Brain pericyte (primary cell): ENCODE measurements at regions not wholly inside any gene's neighbourhood (a gene's known extent, or its start where the extent isn't known, plus 50 kb on each side); places are given as distances from the start of the nearest gene placed in this dataset.
A peak's percentile ranks its signal among the peaks of the same experiment; 100 is the strongest.
"Not testable (repeated sequence)": the region's sequence is repeated elsewhere in the genome, so short reads cannot be mapped to it uniquely, and the experiment has no call there.

Experiments
- DNase-seq: peaks from one replicate; pipeline ENCODE4 v3.0.0-alpha.2; 2012; ENCODE audit warnings: low read depth, low spot score

DNA sequence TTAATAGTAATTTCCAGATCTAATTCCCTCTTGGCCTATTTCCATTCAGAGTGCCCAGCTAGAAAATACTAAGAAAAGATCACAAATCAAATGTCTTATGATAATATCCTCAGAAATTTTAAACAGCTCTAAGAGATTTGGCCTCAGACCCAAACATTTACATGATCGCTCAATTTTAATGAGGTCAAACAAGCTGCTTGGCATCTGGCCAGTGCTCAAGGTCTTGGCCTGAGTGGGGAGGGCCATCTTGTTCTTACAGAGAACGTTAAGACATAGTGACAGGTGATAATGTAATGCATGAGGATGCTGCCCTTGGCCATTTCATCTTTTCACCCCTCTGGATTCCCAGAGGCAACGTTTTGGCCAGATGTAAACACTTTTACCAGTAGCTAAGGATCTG is 159.2 kb upstream of the SLC7A11 start:
- DNase-seq, result no peak

- DNase-seq, result no peak
Measured at GRCh38 chr4:138400543-138400942, 158.4 kb upstream of the SLC7A11 start.

- no peak for DNase-seq
Measured at GRCh38 chr4:138400066-138400465, 157.9 kb upstream of the SLC7A11 start.

DNA sequence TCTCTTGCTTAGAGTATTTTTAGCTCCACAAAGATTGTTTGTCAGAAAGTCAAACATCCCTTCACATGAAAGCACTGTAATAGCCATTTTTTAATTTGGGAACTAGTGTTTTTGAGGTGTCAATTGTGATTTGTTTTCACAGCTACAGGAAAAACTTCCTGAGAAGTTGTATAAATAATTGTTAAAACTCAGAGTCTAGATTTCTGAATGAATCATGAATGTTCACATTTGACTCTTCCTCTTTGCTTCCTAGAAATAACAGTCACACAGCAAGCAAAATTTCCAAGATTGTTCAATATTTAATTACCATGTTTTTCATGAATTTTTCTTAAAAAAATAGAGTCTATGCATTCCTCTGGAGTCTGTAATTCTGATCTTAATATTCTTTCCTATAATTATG is 156.9 kb upstream of the SLC7A11 start:
- DNase-seq, result no peak

DNA sequence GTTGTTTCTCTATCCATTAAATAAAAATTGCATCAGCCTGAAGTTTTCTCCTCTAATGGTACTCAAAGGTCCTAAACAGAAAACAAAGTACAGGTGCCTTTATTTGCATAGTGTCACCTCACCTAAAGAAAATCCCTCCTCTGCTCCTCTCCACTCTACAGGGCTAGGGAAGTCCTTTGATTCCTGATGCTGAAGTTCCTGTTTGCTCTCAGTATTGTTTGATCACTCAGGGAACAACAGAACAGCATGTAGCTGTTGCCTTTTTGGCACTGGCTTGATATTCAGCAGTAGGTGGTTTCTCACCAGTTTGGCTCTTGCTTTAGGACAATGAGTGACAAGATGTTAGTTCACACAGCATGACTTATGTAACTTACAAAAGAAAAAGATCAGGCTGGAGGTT is 156.2 kb upstream of the SLC7A11 start:
- DNase-seq, result peak; percentile 78

- DNase-seq, result no peak
Measured at GRCh38 chr4:138393886-138394610, 151.9 kb upstream of the SLC7A11 start.

- no peak for DNase-seq
Measured at GRCh38 chr4:138392751-138393308, 150.7 kb upstream of the SLC7A11 start.

- no peak for DNase-seq
Measured at GRCh38 chr4:138389976-138390685, 148.0 kb upstream of the SLC7A11 start.

GRCh38 chr4:138374947-138375346 is 132.8 kb upstream of the SLC7A11 start:
- no peak for DNase-seq

GRCh38 chr4:138367942-138368341 is 125.8 kb upstream of the SLC7A11 start:
- no peak for DNase-seq

DNA sequence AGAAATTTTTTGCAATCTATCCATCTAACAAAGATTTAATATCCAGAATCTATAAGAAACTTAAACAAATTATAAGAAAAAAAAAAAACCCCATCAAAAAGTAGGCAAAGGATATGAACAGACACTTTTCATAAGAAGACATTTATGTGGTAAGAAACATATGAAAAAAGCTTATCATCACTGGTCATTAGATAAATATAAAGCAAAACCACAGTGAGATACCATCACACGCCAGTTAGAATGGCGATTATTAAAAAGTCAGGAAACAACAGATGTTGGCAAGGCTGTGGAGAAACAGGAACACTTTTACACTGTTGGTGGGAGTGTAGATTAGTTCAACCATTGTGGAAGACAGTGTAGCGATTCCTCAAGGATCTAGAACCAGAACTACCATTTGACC is 110.3 kb upstream of the SLC7A11 start:
- DNase-seq, result not testable (repeated sequence)

- DNase-seq, result no peak
Measured at GRCh38 chr4:138348055-138348454, 105.9 kb upstream of the SLC7A11 start.

DNA sequence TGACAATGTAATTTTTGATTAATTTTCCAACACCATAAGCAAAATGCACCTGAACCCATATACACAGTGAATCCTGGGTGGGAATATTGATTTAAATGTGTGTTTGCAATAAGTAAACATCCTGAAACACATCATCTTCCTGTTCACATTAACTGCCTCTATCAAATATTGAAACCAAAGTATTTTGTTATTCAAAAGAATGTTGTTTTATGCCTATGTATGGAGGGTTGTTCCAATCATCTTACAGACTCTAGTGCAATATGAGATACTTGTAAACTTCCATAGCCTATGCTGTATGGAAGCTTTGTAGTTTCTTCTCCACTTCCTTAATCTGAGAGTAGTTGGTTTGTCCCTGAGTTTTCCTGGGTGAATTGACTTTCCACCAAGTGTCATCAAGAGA is 105.4 kb upstream of the SLC7A11 start:
- no peak for DNase-seq

DNA sequence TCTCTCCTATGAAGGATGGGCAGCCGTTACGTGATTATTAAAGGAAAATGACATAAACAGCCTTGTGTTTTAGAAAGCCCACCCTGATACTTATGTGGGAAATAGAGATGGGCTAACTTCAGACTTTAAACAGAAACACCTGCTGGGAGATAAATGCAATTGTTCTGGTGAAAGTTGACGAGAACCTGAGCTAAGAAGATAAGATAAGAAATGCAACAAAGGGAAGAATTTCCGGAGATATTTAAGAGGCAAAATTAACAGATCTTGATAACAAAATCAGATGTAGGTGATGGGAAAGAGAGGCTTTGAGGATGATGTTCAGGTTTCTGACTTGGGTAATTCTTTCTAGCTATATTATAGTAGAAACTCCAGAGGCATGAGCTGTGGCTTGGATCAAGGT is 102.7 kb upstream of the SLC7A11 start:
- no peak for DNase-seq

- DNase-seq, result no peak
Measured at GRCh38 chr4:138344054-138344453, 101.9 kb upstream of the SLC7A11 start.

DNA sequence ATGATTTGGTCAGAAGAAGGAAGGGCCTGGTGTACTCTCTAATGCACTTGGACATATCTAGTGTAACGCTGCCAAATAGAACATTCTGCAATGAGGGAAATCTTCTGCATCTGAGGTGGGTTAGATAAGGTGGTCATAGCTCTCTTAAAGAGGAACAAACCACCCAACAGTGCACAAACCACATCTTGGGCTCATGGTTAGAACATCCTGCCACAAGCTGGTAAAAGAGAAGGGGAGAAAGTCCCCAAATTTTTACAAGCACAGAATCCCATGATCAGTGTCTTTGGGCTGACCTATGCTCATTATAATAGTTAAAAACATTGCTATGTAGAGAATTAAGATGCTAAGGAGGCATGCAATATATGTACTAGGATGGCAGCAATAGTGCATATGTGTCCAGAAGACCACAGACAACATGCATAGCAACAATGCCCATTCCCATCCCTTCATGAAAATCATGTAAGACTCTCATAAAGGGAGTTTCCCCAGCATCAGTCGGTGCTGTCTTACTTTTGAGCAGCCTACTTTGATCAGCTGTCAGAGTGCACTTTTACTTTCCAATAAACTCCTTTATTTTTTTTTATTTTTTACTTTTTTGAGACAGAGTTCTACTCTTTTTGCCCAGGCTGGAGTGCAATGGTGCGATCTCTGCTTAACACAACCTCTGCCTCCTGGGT is 99.7 kb upstream of the SLC7A11 start:
- DNase-seq, result no peak

GRCh38 chr4:138338840-138339239 is 96.7 kb upstream of the SLC7A11 start:
- DNase-seq, result no peak

DNA sequence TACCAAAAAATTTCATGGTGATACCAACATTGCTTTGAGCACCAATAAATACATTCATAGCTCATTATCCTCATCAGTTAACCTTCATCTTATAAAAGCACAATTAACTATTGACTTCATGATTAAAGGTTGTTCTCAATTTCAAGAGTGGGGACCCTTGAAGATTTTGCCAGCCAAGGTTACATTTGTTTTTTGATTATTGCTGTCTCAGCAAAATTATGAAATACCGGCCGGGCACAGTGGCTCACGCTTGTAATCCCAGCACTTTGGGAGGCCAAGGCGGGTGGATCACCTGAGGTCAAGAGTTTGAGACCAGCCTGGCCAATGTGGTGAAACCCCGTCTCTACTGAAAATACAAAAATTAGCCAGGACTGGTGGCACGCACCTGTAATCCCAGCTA is 96.1 kb upstream of the SLC7A11 start:
- DNase-seq, result not testable (repeated sequence)

- no peak for DNase-seq
Measured at GRCh38 chr4:138334346-138335016, 92.3 kb upstream of the SLC7A11 start.

DNA sequence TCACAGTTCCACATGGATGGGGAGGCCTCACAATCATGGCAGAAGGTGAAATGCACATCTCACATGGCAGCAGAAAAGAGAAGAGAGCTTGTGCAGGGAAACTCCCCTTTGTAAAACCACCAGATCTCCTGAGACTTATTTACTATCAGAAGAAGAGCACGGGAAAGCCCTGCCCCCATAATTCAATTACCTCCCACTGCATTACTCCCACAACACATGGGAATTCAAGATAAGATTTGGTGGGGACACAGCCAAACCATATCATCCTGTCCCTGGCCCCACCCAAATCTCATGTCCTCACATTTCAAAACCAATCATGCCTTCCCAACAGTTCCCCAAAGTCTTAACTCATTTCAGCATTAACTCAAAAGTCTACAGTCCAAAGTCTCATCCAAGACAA is 90.3 kb upstream of the SLC7A11 start:
- not testable (repeated sequence) for DNase-seq

DNA sequence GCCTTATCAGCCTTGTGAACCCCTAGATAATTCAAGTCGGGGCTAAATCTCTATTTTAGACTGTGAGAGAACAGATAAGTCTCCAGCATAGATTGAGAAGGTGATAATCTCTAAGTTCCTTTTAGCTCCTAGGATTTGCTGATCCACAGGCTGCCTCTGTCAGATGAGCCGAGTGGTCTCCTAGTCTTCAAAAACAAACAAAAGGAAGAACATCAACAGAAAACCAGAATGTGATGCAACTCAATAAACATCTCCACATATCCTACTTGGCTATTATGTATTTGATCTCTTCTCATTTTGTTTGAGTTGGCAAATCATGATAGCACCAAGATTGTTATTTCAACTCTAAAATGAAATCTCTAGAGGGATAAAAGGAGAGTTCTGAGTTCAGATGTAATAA is 88.4 kb upstream of the SLC7A11 start:
- DNase-seq, result peak; percentile 86

- DNase-seq, result no peak
Measured at GRCh38 chr4:138329506-138330070, 87.4 kb upstream of the SLC7A11 start.
